DOHH2 (cell line): ENCODE measurements at regions not wholly inside any gene's neighbourhood (a gene's known extent, or its start where the extent isn't known, plus 50 kb on each side); places are given as distances from the start of the nearest gene placed in this dataset.

Experiments
- CTCF ChIP-seq: fragments of 200-600 bp; sonication (generic); IDR thresholded peaks from one replicate; pipeline ENCODE4 v1.5.1; 2014; ENCODE audit warnings: antibody characterized with exemption, mild to moderate bottlenecking, low read depth, low read length; ENCODE audit not compliant: poor library complexity, severe bottlenecking
- EZH2phosphoT487 ChIP-seq: fragments of 200-600 bp; sonication (generic); IDR thresholded peaks from 2 replicates; pipeline ENCODE4 v1.6.1; 2017; ENCODE audit warnings: borderline replicate concordance, mild to moderate bottlenecking, antibody characterized with exemption, low read length, moderate library complexity, mixed read lengths

GRCh38 chr2:175576875-175577274 lies 395.4 kb upstream of the ATP5MC3 start:
- TF ChIP-seq CTCF (no peak), EZH2phosphoT487 (no peak)
